OCI-LY7 (cell line): ENCODE measurements at regions not wholly inside any gene's neighbourhood (a gene's known extent, or its start where the extent isn't known, plus 50 kb on each side); places are given as distances from the start of the nearest gene placed in this dataset.

ENCODE experiments used
- EZH2phosphoT487 ChIP-seq: fragments of 200-600 bp; sonication (generic); IDR thresholded peaks from 2 replicates; pipeline ENCODE4 v1.6.1; 2018; ENCODE audit warnings: low read depth, borderline replicate concordance, mild to moderate bottlenecking, mixed run types, antibody characterized with exemption, low read length, moderate library complexity, mixed read lengths
- TF ChIP-seq, protein P1 (sequence below): fragments of 200-600 bp; sonication (generic); conservative IDR thresholded peaks from 2 replicates; pipeline ENCODE4 v1.5.1; 2014; ENCODE audit warnings: mild to moderate bottlenecking, antibody characterized with exemption, low read length, moderate library complexity, mixed read lengths

DNA sequence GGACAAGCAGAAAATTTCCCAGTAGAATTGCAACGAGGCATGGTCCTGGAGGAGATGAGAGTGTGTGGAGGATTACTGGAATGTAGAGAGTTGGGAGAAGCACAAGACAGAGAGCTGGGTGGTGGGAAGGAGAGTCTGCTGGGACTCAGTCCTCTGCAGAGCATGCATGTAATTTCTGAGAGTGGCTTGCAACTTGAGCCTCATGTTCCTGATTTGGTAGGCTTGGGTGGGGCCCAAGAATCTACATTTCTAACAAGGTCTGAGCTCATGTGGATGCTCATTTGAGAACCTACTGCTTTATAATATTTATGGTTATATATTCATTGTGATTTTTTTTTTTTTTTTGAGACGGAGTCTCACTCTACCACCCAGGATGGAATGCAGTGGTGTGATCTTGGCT lies 317.9 kb upstream of the COBL start:
- TF ChIP-seq, protein P1, sequence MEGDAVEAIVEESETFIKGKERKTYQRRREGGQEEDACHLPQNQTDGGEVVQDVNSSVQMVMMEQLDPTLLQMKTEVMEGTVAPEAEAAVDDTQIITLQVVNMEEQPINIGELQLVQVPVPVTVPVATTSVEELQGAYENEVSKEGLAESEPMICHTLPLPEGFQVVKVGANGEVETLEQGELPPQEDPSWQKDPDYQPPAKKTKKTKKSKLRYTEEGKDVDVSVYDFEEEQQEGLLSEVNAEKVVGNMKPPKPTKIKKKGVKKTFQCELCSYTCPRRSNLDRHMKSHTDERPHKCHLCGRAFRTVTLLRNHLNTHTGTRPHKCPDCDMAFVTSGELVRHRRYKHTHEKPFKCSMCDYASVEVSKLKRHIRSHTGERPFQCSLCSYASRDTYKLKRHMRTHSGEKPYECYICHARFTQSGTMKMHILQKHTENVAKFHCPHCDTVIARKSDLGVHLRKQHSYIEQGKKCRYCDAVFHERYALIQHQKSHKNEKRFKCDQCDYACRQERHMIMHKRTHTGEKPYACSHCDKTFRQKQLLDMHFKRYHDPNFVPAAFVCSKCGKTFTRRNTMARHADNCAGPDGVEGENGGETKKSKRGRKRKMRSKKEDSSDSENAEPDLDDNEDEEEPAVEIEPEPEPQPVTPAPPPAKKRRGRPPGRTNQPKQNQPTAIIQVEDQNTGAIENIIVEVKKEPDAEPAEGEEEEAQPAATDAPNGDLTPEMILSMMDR, result no peak
- no peak for TF ChIP-seq EZH2phosphoT487
